SK-N-SH treated with all-trans-retinoic acid at 6 μM for 48 hours (cell line): ENCODE measurements at regions not wholly inside any gene's neighbourhood (a gene's known extent, or its start where the extent isn't known, plus 50 kb on each side); places are given as distances from the start of the nearest gene placed in this dataset.

Experiments
- ARNTL ChIP-seq: fragments of 450-650 bp; formaldehyde crosslinking; IDR thresholded peaks from 2 replicates; pipeline ENCODE4 v1.5.0; 2020; ENCODE audit warnings: low read depth, mild to moderate bottlenecking, moderate library complexity, borderline replicate concordance
- BACH2 ChIP-seq: fragments of 250-450 bp; sonication (Bioruptor Pico); IDR thresholded peaks from 2 replicates; pipeline ENCODE4 v1.9.0; 2021; ENCODE audit warnings: mild to moderate bottlenecking, borderline replicate concordance
- OSR1 ChIP-seq: fragments of 250-450 bp; sonication (Bioruptor Pico); IDR thresholded peaks from 2 replicates; pipeline ENCODE4 v1.8.0; 2022; ENCODE audit warnings: moderate library complexity, mild to moderate bottlenecking, inconsistent platforms
- PPARA ChIP-seq: fragments of 250-450 bp; sonication (Bioruptor Pico); IDR thresholded peaks from 2 replicates; pipeline ENCODE4 v1.5.0; 2020; ENCODE audit warnings: mild to moderate bottlenecking, borderline replicate concordance
- RARB ChIP-seq: fragments of 250-450 bp; sonication (Bioruptor Pico); IDR thresholded peaks from 2 replicates; pipeline ENCODE4 v1.8.0; 2021; ENCODE audit warnings: mild to moderate bottlenecking, moderate library complexity
- SNAI2 ChIP-seq: fragments of 250-450 bp; sonication (Bioruptor Pico); IDR thresholded peaks from 2 replicates; pipeline ENCODE4 v1.5.0; 2020; ENCODE audit warnings: mild to moderate bottlenecking, moderate library complexity
- TCF4 ChIP-seq: fragments of 250-450 bp; sonication (Bioruptor Pico); IDR thresholded peaks from 2 replicates; pipeline ENCODE4 v1.8.0; 2021; ENCODE audit warnings: mild to moderate bottlenecking, moderate library complexity, borderline replicate concordance
- ZFP3 ChIP-seq: fragments of 250-450 bp; sonication (Bioruptor Pico); IDR thresholded peaks from 2 replicates; pipeline ENCODE4 v1.5.0; 2020; ENCODE audit warnings: mild to moderate bottlenecking, moderate library complexity
- ZNF565 ChIP-seq: fragments of 450-650 bp; formaldehyde crosslinking; conservative IDR thresholded peaks from 2 replicates; pipeline ENCODE4 v1.5.0; 2020; ENCODE audit warnings: low read depth, mild to moderate bottlenecking, moderate library complexity
- ZNF70 ChIP-seq: fragments of 450-650 bp; formaldehyde crosslinking; IDR thresholded peaks from 2 replicates; pipeline ENCODE4 v1.5.0; 2020; ENCODE audit warnings: mild to moderate bottlenecking, moderate library complexity
- TF ChIP-seq, protein P1 (sequence below): fragments of 250-450 bp; sonication (Bioruptor Pico); IDR thresholded peaks from 2 replicates; pipeline ENCODE4 v1.8.0; 2020; ENCODE audit warnings: mild to moderate bottlenecking, moderate library complexity, borderline replicate concordance
- TF ChIP-seq, protein P2 (sequence below): fragments of 250-450 bp; sonication (Bioruptor Pico); IDR thresholded peaks from 2 replicates; pipeline ENCODE4 v1.5.1; 2021; ENCODE audit warnings: mild to moderate bottlenecking, moderate library complexity
- TF ChIP-seq, protein P3 (sequence below): fragments of 250-450 bp; sonication (Bioruptor Pico); IDR thresholded peaks from 2 replicates; pipeline ENCODE4 v1.5.0; 2020; ENCODE audit warnings: mild to moderate bottlenecking, moderate library complexity

DNA sequence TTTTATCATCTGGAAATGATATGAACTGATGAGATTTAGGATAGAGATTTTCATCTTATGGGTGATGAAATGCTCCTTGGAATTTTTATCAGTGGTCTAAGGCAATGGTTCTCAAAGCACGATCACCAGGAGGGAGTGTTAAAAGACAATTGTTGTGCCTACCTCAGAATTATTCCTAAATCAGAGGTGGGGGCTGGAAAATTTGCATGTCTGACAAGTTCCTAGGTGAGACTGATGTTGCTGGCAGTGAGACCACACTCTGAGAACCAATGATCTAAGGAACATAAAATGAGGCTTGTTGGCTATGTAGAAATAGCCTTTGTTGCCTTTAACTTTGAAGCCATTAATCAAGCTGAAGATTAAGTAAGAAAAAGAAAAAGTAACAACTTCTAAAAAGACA is 416.6 kb upstream of the AZI2 start:
- no peak for TF ChIP-seq ZNF70 (CRISPR knock-in tag)
- TF ChIP-seq, protein P1, sequence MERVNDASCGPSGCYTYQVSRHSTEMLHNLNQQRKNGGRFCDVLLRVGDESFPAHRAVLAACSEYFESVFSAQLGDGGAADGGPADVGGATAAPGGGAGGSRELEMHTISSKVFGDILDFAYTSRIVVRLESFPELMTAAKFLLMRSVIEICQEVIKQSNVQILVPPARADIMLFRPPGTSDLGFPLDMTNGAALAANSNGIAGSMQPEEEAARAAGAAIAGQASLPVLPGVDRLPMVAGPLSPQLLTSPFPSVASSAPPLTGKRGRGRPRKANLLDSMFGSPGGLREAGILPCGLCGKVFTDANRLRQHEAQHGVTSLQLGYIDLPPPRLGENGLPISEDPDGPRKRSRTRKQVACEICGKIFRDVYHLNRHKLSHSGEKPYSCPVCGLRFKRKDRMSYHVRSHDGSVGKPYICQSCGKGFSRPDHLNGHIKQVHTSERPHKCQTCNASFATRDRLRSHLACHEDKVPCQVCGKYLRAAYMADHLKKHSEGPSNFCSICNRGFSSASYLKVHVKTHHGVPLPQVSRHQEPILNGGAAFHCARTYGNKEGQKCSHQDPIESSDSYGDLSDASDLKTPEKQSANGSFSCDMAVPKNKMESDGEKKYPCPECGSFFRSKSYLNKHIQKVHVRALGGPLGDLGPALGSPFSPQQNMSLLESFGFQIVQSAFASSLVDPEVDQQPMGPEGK (CRISPR knock-in tag), result no peak
- TF ChIP-seq, protein P2, sequence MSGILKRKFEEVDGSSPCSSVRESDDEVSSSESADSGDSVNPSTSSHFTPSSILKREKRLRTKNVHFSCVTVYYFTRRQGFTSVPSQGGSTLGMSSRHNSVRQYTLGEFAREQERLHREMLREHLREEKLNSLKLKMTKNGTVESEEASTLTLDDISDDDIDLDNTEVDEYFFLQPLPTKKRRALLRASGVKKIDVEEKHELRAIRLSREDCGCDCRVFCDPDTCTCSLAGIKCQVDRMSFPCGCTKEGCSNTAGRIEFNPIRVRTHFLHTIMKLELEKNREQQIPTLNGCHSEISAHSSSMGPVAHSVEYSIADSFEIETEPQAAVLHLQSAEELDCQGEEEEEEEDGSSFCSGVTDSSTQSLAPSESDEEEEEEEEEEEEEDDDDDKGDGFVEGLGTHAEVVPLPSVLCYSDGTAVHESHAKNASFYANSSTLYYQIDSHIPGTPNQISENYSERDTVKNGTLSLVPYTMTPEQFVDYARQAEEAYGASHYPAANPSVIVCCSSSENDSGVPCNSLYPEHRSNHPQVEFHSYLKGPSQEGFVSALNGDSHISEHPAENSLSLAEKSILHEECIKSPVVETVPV (CRISPR knock-in tag), result no peak
- no peak for TF ChIP-seq OSR1
- TF ChIP-seq ZFP3 (CRISPR knock-in tag), result no peak
- TF ChIP-seq RARB, result no peak
- TF ChIP-seq ZNF565, result no peak
- TF ChIP-seq TCF4 (CRISPR knock-in tag), result no peak
- TF ChIP-seq ARNTL, result no peak
- TF ChIP-seq, protein P3, sequence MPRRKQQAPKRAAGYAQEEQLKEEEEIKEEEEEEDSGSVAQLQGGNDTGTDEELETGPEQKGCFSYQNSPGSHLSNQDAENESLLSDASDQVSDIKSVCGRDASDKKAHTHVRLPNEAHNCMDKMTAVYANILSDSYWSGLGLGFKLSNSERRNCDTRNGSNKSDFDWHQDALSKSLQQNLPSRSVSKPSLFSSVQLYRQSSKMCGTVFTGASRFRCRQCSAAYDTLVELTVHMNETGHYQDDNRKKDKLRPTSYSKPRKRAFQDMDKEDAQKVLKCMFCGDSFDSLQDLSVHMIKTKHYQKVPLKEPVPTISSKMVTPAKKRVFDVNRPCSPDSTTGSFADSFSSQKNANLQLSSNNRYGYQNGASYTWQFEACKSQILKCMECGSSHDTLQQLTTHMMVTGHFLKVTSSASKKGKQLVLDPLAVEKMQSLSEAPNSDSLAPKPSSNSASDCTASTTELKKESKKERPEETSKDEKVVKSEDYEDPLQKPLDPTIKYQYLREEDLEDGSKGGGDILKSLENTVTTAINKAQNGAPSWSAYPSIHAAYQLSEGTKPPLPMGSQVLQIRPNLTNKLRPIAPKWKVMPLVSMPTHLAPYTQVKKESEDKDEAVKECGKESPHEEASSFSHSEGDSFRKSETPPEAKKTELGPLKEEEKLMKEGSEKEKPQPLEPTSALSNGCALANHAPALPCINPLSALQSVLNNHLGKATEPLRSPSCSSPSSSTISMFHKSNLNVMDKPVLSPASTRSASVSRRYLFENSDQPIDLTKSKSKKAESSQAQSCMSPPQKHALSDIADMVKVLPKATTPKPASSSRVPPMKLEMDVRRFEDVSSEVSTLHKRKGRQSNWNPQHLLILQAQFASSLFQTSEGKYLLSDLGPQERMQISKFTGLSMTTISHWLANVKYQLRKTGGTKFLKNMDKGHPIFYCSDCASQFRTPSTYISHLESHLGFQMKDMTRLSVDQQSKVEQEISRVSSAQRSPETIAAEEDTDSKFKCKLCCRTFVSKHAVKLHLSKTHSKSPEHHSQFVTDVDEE (CRISPR knock-in tag), result no peak
- no peak for TF ChIP-seq PPARA (CRISPR knock-in tag)
- no peak for TF ChIP-seq BACH2 (CRISPR knock-in tag)
- TF ChIP-seq SNAI2, result no peak
